GM20000 (cell line): ENCODE measurements at regions not wholly inside any gene's neighbourhood (a gene's known extent, or its start where the extent isn't known, plus 50 kb on each side); places are given as distances from the start of the nearest gene placed in this dataset.

Source experiments
- DNase-seq: peaks from one replicate; pipeline ENCODE4 v3.0.0; 2012; ENCODE audit warnings: low spot score
- CTCF ChIP-seq: IDR thresholded peaks from 2 replicates; pipeline ENCODE4 v1.5.1; 2012; ENCODE audit warnings: mild to moderate bottlenecking, control low read depth; ENCODE audit errors: extremely low read depth, missing control alignments

GRCh38 chr1:217079584-217079983, 356.4 kb upstream of the ESRRG start:
- TF ChIP-seq CTCF, result no peak
- DNase-seq, result no peak

- TF ChIP-seq CTCF, result no peak
- no peak for DNase-seq
Measured at GRCh38 chr1:217078959-217079358, 355.7 kb upstream of the ESRRG start.

GRCh38 chr1:217078078-217078690, 355.0 kb upstream of the ESRRG start:
- no peak for DNase-seq
- TF ChIP-seq CTCF, result no peak

GRCh38 chr1:217077426-217077825, 354.2 kb upstream of the ESRRG start:
- no peak for DNase-seq
- TF ChIP-seq CTCF, result no peak

GRCh38 chr1:217076902-217077301, 353.7 kb upstream of the ESRRG start:
- DNase-seq, result no peak
- no peak for TF ChIP-seq CTCF

GRCh38 chr1:217072926-217073325, 349.7 kb upstream of the ESRRG start:
- DNase-seq, result no peak
- TF ChIP-seq CTCF, result no peak

- no peak for TF ChIP-seq CTCF
Measured at GRCh38 chr1:217067642-217068041, 344.4 kb upstream of the ESRRG start.

More at GRCh38 chr1:217067642-217068041, 344.4 kb upstream of the ESRRG start:
- no peak for DNase-seq
